Kidney epithelial cell (primary cell): ENCODE measurements at regions not wholly inside any gene's neighbourhood (a gene's known extent, or its start where the extent isn't known, plus 50 kb on each side); places are given as distances from the start of the nearest gene placed in this dataset.
"Not testable (repeated sequence)": the region's sequence is repeated elsewhere in the genome, so short reads cannot be mapped to it uniquely, and the experiment has no call there.

ENCODE experiments used
- DNase-seq: peaks from one replicate; pipeline ENCODE4 v3.0.0-alpha.2; 2010; ENCODE audit warnings: low read depth
- H3K27me3 ChIP-seq: 2 replicates; pipeline ENCODE4 v1.6.0; 2011; ENCODE audit warnings: low read length; ENCODE audit not compliant: control insufficient read depth, insufficient read depth
- H3K36me3 ChIP-seq: 2 replicates; pipeline ENCODE4 v1.5.1; 2011; ENCODE audit warnings: low read length; ENCODE audit not compliant: control insufficient read depth, insufficient read depth
- H3K4me3 ChIP-seq: 2 replicates; pipeline ENCODE4 v1.5.1; 2011; ENCODE audit warnings: low read depth, mild to moderate bottlenecking, control low read depth, low read length
- TF ChIP-seq, protein P1 (sequence below): IDR thresholded peaks from 2 replicates; pipeline ENCODE4 v1.5.1; 2011; ENCODE audit warnings: mild to moderate bottlenecking, moderate library complexity, low read length, control low read depth, inconsistent platforms; ENCODE audit not compliant: insufficient read depth, poor library complexity, severe bottlenecking

DNA sequence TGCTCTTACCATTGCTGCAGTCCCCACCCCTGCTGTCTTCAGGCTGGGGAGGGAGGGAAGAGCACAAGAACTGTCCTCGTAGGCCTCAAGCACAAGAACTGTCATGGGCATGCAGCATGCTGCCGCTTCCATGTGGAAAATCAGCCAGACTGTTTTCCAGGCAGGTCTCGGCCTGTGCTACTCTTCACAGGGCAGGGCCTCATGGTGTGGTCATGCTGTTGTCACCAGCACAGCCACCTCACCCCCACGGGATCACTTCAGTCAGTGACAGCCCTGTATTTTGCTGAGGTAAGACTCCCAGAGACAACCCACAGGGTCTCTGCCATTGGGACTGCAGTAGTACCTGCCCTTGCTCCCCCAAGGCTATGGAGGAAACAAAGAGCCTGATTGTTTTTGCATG is 205.3 kb downstream of the NAP1L3 start:
- no peaks in the 10 kb centered on the region for H3K36me3 ChIP-seq
- no peak overlapping the region for H3K4me3 ChIP-seq
- H3K27me3 ChIP-seq, result no peaks in the 10 kb centered on the region
- TF ChIP-seq, protein P1, sequence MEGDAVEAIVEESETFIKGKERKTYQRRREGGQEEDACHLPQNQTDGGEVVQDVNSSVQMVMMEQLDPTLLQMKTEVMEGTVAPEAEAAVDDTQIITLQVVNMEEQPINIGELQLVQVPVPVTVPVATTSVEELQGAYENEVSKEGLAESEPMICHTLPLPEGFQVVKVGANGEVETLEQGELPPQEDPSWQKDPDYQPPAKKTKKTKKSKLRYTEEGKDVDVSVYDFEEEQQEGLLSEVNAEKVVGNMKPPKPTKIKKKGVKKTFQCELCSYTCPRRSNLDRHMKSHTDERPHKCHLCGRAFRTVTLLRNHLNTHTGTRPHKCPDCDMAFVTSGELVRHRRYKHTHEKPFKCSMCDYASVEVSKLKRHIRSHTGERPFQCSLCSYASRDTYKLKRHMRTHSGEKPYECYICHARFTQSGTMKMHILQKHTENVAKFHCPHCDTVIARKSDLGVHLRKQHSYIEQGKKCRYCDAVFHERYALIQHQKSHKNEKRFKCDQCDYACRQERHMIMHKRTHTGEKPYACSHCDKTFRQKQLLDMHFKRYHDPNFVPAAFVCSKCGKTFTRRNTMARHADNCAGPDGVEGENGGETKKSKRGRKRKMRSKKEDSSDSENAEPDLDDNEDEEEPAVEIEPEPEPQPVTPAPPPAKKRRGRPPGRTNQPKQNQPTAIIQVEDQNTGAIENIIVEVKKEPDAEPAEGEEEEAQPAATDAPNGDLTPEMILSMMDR, result no peak
- no peak for DNase-seq

DNA sequence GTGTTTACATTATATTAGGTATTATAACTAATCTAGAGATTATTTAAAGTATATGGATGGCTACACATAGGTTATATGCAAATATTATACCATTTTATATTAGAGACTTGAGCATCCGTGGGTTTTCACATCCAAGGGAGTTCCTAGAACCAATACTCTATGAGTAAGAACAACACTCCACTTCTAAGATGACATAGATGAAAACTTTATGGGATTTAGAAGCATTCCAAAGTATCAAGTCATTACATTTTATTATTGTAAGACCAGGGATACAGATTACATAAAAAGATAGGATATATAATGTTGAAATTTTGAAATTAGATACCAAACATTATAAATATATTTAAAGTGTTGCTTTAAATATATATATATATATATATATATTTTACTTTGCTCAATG is 207.0 kb downstream of the NAP1L3 start:
- no peak overlapping the region for H3K4me3 ChIP-seq
- no peaks in the 10 kb centered on the region for H3K36me3 ChIP-seq
- no peaks in the 10 kb centered on the region for H3K27me3 ChIP-seq
- TF ChIP-seq, protein P1, result no peak
- DNase-seq, result no peak

DNA sequence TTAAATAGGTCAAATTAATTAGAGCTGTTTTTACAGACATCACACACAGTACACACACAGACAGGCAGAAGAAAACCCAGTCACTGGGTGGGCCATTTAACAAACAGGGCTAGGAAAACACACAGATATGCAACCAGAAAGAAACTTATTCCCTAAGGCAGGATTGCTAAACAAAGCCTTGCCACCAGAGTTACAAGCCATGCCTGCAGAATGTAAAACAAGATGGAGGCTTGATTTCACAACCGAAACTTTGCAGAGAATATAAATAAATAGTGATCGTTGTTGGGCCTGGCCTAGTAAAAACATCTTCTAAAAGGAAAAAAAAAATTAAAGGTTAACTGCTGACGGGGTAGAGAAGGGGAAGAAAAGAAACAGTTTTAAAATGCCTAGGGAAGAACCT is 212.3 kb downstream of the NAP1L3 start:
- H3K4me3 ChIP-seq, result no peak overlapping the region
- TF ChIP-seq, protein P1, result no peak
- no peaks in the 10 kb centered on the region for H3K27me3 ChIP-seq

DNA sequence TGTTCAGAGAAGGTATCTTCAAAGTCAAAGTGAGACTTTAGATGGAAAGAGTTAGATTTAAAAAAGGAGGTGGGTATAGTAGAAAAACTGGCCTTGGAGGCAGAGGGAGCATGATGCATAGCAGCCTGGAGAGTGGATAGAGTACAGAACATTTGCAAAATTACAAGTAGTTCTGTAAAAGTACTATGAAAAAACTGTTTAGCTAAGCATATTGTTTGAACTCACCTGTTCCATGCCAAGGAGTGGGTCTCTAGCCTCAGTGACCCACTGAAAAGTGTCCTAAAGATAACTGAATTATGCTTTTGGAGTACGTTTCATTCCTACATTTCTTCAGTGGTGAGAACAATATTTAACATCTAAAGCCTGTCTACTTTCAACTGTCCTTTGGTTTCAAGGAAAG is 218.9 kb downstream of the NAP1L3 start:
- no peaks in the 10 kb centered on the region for H3K27me3 ChIP-seq
- no peak overlapping the region for H3K4me3 ChIP-seq
- DNase-seq, result no peak
- no peaks in the 10 kb centered on the region for H3K36me3 ChIP-seq
- TF ChIP-seq, protein P1, result no peak

More for the DNA sequence above, 212.3 kb downstream of the NAP1L3 start:
- DNase-seq, result no peak
- H3K36me3 ChIP-seq, result no peaks in the 10 kb centered on the region

DNA sequence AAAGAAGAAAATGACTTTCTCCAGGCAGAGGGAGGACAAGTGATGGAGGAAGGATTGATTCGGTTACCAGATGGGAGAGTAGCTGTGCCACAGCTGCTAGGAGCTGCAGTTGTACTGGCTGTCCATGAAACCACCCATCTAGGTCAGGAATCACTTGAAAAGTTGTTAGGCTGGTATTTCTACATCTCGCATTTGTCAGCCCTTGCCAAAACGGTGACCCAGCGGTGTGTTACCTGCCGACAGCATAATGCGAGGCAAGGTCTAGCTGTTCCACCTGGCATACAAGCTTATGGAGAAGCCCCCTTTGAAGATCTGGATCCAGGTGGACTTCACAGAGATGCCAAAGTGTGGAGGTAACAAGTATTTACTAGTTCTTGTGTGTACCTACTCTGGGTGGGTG is 238.7 kb downstream of the NAP1L3 start:
- H3K27me3 ChIP-seq, H3K36me3 ChIP-seq, H3K4me3 ChIP-seq, DNase-seq: not testable (repeated sequence)

DNA sequence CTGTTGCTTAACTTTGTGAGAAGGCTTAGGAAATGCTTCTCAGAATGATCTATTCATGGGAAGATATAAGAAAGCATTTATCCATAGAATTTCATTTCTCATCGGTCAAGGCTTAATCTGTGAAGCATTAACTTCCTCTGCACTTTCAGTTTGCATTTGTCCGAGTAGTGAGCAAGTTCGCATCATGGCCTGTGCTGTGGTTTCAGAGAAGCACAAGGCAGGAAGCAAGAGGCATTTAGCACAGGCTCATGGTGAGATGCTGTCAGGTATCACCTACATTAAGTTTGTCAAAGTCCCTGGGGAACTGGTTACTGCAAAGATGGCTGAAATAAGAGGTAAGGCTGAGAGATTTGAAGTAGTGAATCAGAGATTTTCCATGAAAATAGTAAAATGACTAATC is 244.9 kb downstream of the NAP1L3 start:
- Histone ChIP-seq H3K27me3 (no peaks in the 10 kb centered on the region), H3K4me3 (no peak overlapping the region), H3K36me3 (no peaks in the 10 kb centered on the region)
- no peak for DNase-seq
- TF ChIP-seq, protein P1, result no peak
